ENCODE measurements at regions not wholly inside any gene's neighbourhood (a gene's known extent, or its start where the extent isn't known, plus 50 kb on each side); places are given as distances from the start of the nearest gene placed in this dataset.

- H3K4me3 ChIP-seq (ENCODE audit: low read depth, low read length) = no peak overlapping the region
- no peak for TF ChIP-seq CTCF (IDR thresholded peaks at IDR 0.05; ENCODE audit: low read depth, low read length)
Observed at GRCh38 chr11:27287205-27287604, 75.8 kb downstream of the CCDC34 start.

GRCh38 chr11:27285761-27286160, 77.3 kb downstream of the CCDC34 start:
- no peak overlapping the region for H3K4me3 ChIP-seq (ENCODE audit: low read depth, low read length)
- no peak for TF ChIP-seq CTCF (IDR thresholded peaks at IDR 0.05; ENCODE audit: low read depth, low read length)

GRCh38 chr11:27282806-27283205, 80.2 kb downstream of the CCDC34 start:
- H3K4me3 ChIP-seq (ENCODE audit: low read depth, low read length) = no peak overlapping the region
- no peak for TF ChIP-seq CTCF (IDR thresholded peaks at IDR 0.05; ENCODE audit: low read depth, low read length)

GRCh38 chr11:27281740-27282590, 81.0 kb downstream of the CCDC34 start:
- no peak overlapping the region for H3K4me3 ChIP-seq (ENCODE audit: low read depth, low read length)
- no peak for TF ChIP-seq CTCF (IDR thresholded peaks at IDR 0.05; ENCODE audit: low read depth, low read length)

DNA sequence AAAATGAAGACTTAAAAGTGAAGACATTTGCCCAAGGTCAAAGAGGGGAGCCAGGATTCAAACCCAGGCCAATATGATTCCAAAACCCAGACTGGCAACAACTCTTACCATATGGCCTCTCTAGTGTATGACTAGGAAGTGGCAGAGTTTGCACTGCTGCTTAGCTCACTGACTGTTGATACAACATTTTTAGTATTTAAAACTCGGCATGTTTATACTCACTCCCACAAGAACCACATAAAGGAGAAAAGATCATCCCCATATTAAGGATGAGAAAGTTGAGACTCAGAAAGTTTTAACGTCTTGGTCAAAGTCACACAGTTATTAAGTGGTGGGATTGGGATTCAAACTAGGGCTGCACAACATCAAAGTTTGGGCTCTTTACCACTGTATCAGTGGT, 81.7 kb downstream of the CCDC34 start:
- H3K4me3 ChIP-seq (ENCODE audit: low read depth, low read length) = no peak overlapping the region
- TF ChIP-seq CTCF (IDR thresholded peaks at IDR 0.05; ENCODE audit: low read depth, low read length) = no peak

DNA sequence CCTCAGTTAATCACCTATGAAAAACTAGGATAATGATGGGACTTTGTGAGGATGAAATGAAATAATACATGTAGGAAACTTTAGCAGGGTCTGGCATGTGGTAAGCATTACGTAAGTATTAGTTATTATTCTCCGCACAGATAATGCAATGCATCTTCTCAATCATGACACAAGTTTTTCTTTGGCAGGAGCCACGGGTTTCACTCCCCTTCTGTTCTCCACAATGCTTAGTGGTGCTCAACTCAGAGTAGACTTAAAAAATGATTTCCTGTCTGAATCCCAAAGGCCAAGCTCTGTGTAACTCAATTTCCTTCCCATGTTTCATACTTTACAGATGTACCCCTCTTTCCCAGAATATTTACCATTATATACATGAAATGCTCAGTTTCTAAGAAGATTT, 82.9 kb downstream of the CCDC34 start:
- no peak overlapping the region for H3K4me3 ChIP-seq (ENCODE audit: low read depth, low read length)
- TF ChIP-seq CTCF (IDR thresholded peaks at IDR 0.05; ENCODE audit: low read depth, low read length) = no peak

DNA sequence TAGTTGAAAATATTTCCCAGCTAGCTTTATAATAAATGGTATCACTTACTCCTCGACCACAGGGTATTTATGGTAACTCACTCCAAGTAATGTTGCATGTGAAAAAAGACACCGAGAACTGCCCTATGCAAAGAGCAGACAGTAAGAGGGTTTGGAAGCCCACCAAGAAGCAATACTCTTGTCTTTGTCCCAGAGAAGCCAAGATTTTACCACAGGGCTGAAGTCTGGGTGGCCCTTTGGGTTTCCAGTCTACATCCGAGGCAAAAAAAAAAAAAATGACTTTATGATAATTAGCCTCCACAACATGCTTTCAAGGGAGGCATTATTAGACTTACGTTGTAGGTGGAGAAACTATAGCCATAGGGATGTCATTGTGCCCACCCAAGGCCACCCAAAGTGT, 83.6 kb downstream of the CCDC34 start:
- no peak overlapping the region for H3K4me3 ChIP-seq (ENCODE audit: low read depth, low read length)

More for the DNA sequence above, 83.6 kb downstream of the CCDC34 start:
- no peak for TF ChIP-seq CTCF (IDR thresholded peaks at IDR 0.05; ENCODE audit: low read depth, low read length)

Measured in WI38 (cell line).